D721Med (cell line): ENCODE measurements at regions not wholly inside any gene's neighbourhood (a gene's known extent, or its start where the extent isn't known, plus 50 kb on each side); places are given as distances from the start of the nearest gene placed in this dataset.

Experiments used
- DNase-seq: peaks from one replicate; pipeline ENCODE4 v3.0.0; 2011; ENCODE audit warnings: low spot score; ENCODE audit not compliant: insufficient read length
- FAIRE-seq: peaks from 2 replicates; lab custom pipeline; 2011; peaks lifted over from hg19 to GRCh38; lab: Jason Lieb, UNC
- TF ChIP-seq, protein P1 (sequence below): IDR thresholded peaks from 2 replicates; pipeline ENCODE4 v1.5.1; 2012; ENCODE audit warnings: mild to moderate bottlenecking, control low read depth; ENCODE audit not compliant: insufficient read depth; ENCODE audit errors: missing control alignments

DNA sequence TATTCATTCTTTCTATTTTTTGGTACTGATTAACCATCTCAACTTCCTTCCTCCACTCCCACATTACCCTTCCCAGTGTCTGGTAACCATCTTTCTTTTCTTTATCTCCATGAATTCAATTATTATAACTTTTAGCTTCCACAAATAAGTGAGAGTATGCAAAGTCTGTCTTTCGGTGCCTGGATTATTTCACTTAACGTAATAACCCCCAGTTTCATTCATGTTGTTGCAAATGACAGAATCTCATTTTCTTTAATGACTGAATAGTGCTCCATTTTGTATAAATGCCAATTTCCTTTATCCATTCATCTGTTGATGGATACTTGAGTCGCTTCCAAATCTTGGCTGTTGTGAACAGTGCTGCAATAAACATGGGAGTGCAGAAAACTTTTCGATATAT lies 940.4 kb downstream of the GLUD2 start:
- FAIRE-seq (no peak), DNase-seq (no peak)
- TF ChIP-seq, protein P1, sequence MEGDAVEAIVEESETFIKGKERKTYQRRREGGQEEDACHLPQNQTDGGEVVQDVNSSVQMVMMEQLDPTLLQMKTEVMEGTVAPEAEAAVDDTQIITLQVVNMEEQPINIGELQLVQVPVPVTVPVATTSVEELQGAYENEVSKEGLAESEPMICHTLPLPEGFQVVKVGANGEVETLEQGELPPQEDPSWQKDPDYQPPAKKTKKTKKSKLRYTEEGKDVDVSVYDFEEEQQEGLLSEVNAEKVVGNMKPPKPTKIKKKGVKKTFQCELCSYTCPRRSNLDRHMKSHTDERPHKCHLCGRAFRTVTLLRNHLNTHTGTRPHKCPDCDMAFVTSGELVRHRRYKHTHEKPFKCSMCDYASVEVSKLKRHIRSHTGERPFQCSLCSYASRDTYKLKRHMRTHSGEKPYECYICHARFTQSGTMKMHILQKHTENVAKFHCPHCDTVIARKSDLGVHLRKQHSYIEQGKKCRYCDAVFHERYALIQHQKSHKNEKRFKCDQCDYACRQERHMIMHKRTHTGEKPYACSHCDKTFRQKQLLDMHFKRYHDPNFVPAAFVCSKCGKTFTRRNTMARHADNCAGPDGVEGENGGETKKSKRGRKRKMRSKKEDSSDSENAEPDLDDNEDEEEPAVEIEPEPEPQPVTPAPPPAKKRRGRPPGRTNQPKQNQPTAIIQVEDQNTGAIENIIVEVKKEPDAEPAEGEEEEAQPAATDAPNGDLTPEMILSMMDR, result no peak

DNA sequence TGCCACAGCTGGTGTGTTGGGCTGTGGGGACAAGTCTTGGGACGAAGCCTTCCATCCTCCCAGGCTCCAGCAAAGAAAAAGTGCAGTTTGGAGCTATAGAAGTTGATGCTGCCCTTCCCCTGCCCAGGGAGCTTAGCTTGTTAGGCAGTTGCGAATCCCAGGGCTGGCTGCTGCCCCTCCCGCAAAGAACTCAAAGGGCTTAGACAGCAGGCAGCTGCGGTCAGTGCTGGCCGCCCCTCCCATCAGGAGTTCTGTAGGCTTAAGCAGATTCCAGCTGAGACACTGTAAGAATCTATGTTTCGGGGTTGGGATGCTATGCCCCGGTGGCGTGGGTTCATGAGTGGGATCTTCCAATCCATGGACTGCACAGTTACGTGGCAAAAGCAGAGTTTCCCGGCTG lies 956.7 kb downstream of the GLUD2 start:
- DNase-seq (no peak), FAIRE-seq (no peak)

DNA sequence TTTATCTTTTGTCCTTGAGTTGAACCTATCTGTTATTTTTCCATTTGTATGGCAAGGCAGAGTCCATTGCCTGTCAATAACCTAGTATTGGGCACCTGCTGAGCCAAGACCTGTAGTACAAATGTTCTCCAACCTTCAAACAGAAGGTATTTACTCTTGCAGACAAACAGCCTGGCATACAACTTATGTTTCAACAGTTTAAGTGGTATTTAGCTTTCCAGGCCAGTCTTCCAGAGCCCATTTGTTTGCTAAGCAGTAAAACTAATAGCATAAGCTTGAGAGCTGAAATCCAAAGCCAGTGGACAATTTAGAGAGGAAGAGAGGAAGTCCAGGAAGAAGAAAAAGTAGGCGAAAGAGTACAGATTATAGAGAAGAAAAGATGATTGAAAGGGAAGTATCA lies 979.3 kb downstream of the GLUD2 start:
- TF ChIP-seq, protein P1, result no peak
- FAIRE-seq, result no peak

More for the DNA sequence above, 956.7 kb downstream of the GLUD2 start:
- TF ChIP-seq, protein P1, result no peak

DNA sequence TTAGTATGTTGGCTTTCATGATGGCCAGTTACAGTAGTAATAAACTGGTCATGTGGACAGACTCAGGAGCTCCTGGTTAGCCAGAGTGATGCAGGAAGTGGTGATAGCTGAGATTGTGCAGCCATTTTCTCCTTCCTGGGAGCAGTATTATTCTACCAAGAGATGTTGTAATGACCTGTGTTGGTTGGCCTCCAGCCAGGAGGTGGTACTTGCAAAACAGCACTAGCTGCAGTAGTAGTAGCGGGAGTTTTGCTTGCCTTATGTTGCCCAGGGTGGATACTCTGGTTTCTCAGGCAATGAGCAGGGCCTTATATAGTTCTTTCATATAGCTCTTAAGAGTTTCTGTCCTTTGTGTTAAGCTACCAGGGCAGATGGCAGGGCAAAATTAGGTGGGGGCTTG lies 998.8 kb downstream of the GLUD2 start:
- TF ChIP-seq, protein P1, result no peak
- DNase-seq, result no peak
- FAIRE-seq, result no peak

More for the DNA sequence above, 979.3 kb downstream of the GLUD2 start:
- no peak for DNase-seq

DNA sequence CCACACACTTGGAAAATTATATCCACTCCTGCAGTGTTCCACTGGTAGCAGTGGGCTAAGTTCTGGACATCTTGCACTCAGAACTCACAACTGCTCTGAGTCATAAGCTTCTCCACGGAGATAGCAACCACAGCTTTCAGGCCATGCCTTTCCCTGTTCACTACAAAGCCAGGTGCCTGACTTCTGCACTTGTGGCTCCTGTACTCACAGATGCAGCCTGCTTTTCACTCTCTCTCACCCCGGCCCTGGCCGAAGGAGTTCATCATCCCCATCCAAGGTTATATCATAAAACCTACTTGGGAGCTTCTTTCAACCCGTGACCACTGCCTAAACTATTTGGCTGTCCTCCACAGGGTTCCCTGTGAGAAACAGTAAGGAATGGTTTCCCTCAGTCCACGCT lies 999.4 kb downstream of the GLUD2 start:
- no peak for FAIRE-seq
- DNase-seq, result no peak
- TF ChIP-seq, protein P1, result no peak

DNA sequence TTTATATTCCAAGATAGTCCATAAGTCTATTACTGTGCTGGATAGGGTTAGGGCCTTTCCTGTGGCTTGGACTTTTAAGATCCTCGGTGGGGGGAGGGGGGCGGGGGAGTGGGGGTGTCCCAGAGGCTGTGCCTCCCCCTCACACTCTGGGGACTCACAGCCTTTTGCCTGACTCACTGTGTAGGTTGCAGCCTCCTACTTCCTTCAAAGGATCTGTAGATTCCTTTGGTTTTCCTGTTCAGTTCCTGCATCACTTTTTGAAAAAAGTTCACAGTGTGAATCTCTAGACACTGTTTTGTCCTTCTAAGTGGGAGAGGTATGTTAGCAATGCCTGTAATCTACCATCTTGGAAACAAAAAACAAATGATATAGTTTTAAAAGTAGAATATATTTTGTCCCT lies 999.9 kb downstream of the GLUD2 start:
- DNase-seq (no peak), FAIRE-seq (no peak)
- TF ChIP-seq, protein P1, result no peak

DNA sequence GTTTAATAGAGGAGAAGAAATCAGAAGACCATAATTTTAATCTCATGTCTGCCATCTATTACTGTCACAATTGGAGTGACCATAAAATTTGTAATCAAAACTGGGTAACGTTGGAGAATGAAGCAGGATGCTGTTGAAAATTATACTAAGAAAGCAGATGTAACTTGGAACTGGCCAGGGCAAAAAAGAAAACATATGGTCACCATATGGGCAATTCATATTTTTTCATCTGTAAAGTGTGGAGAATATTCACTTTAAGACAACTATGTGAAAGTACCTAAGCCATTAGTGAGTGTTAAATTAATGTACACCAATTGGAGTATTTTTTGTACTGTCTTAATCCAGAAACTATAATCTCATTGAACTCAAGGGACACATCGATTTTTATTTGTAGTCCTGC lies 1008.0 kb downstream of the GLUD2 start:
- TF ChIP-seq, protein P1, result no peak
- FAIRE-seq (no peak), DNase-seq (no peak)
